HG02938 (cell line): ENCODE measurements at regions not wholly inside any gene's neighbourhood (a gene's known extent, or its start where the extent isn't known, plus 50 kb on each side); places are given as distances from the start of the nearest gene placed in this dataset.
"Not testable (repeated sequence)": the region's sequence is repeated elsewhere in the genome, so short reads cannot be mapped to it uniquely, and the experiment has no call there.

ENCODE experiments used
- ATAC-seq: cut with Tn5 transposase; IDR thresholded peaks from one replicate; pipeline ENCODE4 v1.9.1; 2021; ENCODE audit warnings: mild to moderate bottlenecking, moderate library complexity; ENCODE audit not compliant: unreplicated experiment

DNA sequence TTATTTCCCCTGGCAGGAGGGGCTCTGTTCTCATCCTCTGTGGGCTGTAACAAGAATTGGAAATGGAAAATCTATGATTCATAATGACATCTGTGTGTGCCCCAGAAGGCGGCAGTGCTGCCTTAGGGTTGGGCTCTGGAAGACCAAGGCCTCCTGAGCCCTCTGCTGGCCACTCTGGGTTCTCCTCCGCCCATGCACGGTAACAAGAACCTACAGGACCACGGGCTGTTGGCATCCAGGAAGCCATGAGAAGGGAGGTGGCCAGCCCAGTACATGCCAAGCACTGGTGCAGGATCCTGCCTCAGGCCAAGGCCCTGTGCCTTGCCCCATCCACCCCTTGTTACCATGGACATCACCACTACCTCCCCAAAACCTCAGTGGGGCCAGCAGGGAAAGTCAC is 454.2 kb downstream of the TP53TG3F start:
- not testable (repeated sequence) for ATAC-seq

DNA sequence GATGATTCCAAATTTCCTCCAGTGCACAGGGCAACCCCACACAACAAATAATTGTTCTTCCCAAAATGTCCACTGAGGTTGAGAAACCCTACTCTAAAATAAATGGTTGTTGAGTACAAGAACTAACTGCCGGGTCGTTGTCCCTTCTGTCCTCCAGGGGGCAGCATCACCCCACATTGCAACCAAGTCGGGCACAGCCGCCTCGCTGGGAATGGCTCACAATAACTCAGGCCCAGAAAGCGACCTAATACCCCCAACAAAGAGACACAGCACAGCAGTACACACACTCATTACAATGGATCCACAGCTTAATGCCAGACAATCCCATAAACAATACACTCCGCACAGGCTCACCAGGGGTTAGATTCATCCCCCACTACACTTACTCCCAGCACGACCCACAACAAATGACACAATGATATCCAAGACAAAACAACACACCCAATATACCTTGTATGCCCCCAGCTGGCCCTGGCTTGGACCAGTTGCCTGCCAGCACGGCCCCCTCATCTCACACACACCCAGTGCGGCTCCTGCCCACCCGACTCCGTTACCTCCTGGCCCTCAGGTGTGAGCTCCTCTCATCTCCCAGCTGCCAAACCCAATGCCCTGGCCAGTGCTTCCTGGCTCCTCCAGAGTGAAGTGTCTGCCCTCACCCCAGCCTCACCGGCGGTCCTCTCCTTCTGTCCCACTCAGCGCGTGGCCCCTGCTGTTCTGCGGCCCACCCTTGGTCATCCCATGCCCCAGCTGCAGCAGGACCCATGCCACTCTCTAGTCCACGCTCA is 461.5 kb downstream of the TP53TG3F start:
- ATAC-seq = not testable (repeated sequence)

DNA sequence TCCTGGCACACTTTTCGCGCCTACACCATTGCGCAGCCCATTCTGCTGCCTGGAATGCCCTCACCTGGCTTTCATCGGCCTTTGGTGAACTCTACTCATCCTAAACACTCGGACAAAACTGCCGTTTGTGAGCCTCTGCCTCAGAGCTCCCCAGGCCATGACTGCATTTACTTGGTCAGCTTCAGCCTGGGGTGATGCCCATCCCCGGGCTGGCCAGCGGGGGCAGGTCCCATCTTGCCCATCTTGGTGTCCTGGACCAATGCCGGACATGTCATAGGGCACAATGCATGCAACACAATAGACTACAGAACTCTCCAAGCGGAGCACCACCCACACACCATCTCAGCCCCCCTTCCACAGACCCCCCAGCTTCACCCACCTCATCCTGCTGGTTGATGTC is 463.5 kb downstream of the TP53TG3F start:
- ATAC-seq = not testable (repeated sequence)

DNA sequence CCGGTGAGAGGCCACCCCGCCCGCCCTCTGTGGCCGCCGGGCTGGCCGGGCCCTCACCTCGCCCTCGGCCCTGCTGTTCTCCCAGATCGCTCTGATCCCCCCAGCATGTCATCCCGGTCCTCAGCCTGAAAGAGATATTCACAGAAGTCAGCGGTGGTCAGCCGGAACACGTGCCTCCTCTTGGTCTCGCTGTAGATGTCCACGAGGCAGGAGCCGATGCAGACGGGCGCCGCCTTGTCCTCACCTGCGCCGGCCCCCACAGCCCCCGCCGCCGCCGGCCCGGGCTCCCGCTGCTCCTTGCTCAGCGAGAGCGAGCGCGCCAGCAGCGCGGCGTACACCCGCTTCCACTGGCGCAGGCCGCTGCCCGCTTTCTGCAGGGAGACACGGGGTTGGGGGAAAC is 468.6 kb downstream of the TP53TG3F start:
- not testable (repeated sequence) for ATAC-seq

DNA sequence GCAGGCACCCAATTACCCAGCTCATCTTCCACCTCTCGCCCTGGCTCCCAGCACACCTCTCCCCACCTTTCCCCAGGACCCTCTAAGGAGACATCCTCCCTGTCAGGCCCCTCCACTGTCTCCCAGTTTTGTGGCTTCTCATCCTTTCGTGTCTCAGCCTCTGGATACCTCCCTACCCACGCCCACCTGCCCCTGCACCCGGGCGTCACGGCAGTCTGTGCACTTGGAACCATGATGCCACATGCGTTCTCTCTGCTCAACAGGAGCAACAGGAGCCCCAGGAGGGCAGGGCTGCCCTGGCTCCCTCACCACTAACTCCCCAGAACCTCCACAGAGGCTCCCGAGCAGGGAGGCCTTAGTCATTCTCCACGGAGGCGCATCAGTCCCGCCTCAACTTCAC is 472.8 kb downstream of the TP53TG3F start:
- not testable (repeated sequence) for ATAC-seq

DNA sequence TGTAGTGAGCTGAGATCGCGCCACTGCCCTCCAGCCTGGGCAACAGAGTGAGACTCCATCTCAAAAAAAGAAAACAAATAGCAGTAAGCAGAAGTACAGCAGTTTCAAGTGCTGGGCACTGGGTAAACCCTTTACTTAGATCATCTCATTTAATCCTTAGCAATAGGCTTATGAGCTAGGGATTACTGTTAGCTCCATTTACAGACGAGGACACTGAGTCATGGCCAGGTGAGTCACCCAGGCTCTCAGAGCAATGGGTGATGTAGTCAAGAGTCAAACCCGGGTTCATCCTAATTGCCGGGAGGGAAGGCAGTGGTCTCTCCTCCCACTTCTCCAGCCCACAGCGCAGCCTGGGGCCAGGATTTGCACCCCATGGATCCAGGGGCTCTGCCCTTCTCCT is 473.6 kb downstream of the TP53TG3F start:
- ATAC-seq = not testable (repeated sequence)

DNA sequence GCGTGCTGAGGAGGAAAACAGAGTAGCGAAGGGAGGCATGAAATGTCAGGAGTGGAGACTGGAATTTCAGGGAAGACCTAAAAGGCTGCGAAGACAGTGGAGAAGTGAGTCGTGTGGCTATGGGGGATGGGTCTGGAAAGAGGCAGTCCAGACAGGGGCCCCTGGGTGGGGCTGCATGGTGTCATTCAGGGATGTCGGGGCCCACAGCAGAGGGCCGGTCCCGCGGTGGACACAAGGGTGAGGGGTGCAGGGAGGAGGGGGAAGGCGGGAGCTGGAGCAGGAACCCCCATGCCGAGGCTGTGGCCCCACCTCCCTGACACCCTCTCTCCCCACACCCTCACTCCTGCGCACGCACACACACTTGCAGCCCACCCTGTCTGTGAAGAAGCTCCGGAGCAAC is 476.4 kb downstream of the TP53TG3F start:
- ATAC-seq = not testable (repeated sequence)

DNA sequence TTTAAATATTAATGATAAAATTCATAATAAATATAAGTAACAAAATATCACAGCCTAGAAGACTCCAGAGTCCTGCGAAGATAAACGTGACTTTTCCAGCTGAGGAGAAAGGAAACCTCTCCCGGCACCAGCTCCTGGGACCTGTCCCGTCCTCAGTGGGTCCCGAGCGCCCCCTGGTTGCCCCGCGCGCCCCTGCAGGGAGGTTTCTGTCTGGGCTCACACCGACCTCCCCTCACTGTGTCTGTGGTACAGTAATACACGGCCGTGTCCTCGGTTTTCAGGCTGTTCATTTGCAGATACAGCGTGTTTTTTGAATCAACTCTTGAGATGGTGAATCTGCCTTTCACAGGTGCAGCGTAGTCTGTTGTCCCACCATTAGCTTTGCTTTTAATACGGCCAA is 478.7 kb downstream of the TP53TG3F start:
- ATAC-seq = not testable (repeated sequence)

DNA sequence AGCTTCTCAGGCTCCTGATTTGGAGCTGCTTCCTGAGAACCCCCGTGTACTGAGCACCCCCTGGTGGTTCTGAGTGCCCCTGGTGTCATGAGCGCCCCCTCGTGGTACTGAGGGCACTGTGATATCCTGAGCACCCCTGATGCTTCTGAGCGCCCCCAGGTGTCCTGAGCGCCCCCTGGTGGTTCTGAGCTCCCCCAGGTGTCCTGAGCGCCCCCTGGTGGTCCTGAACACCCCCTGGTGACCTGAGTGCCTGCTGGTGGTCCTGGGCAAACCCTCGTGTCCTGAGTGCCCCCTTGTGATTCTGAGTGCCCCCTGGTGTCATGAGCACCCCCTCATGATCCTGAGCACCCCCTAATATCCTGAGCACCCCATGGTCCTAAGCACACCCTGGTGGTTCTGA is 502.1 kb downstream of the TP53TG3F start:
- ATAC-seq = not testable (repeated sequence)

DNA sequence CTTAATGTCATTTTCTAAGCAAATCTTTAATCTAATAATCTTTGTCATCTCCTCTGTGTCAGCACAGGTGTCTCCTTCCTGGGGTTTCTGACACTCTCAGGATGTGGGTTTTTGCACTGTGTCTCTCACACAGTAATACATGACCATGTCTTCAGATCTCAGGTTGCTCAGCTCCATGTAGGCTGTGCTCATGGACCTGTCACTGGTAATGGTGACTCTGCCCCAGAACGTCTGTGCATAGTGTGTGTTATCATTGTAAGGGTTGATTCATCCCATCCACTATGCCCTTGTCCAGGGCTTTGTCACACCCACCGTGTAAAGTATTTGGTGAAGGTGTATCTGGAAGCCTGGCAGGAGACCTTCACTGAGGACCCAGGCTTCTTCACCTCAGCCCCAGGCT is 506.1 kb downstream of the TP53TG3F start:
- not testable (repeated sequence) for ATAC-seq

DNA sequence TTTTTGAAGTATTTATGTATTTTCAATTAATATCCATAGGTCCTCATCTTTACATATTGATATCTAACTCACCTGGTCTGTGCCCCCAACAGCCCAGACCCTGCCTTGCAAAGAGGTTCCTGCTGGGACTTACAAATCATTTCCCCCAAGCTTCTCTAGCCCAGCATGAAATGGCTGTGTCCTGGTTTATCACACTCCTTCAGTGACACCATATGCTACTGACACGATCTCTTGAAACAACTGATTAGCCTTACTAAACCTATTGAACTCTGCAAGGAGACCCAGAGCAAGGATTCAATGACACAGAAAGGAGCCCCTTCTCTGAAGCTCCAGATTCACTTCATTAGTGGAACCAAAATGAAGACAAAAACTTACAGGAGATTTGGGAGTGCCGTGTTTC is 507.4 kb downstream of the TP53TG3F start:
- not testable (repeated sequence) for ATAC-seq

DNA sequence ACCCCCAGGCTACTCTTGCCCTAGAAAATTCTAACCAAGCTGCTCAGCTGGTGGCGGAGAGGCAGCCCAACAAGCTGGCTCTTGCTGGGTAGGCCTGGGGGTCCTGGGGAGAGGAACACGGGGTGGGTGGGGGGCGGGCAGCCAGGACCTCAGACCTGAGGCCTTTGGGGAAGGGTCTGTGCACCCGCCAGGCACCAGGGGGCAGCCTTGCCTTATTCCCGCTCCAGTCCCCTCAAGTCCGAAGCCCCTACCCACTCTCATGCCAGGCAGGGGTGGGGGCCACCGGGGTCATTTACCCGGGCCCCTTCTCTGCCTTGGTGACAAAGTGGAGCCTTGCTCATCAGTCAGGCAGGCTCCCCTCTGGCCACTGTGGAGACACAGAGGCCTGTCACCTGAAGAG is 515.1 kb downstream of the TP53TG3F start:
- not testable (repeated sequence) for ATAC-seq

DNA sequence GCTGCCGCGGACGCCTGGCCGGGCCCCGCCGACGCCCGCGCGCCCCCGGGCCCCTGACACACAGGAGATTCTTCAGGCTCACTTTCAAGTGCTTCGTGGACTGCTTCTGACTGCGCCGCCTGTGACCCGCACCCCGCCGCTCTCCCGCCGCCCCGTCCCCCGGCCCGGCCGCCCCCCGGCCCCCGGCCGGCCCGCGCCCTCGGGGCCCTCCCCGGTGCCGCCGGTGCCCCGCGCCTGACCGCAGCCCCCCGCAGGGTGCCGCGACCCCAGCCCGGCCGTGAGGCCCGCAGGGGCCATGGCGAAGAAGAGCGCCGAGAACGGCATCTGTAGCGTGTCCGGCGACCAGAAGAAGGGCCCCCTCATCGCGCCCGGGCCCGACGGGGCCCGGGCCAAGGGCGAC is 516.3 kb downstream of the TP53TG3F start:
- ATAC-seq = not testable (repeated sequence)

DNA sequence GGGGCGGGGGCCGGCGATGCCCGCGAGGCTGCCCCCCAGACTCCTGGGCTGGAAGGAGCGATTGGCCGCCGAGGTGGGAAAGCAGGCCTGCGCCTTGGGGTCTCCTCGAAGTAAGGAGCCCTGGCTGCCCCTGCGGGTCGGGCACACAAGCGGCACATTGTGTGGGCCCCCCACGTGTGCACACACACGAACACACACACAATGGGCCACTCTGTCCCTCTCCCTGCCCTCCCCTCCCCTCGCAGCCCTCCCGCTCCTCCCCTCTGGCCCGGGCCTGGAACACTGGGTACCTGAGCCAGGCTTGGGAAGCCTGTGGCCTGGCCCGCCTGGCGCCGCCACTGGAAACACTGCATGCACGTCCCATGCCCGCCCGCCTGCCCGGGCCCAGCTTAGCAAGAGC is 517.1 kb downstream of the TP53TG3F start:
- ATAC-seq = not testable (repeated sequence)

DNA sequence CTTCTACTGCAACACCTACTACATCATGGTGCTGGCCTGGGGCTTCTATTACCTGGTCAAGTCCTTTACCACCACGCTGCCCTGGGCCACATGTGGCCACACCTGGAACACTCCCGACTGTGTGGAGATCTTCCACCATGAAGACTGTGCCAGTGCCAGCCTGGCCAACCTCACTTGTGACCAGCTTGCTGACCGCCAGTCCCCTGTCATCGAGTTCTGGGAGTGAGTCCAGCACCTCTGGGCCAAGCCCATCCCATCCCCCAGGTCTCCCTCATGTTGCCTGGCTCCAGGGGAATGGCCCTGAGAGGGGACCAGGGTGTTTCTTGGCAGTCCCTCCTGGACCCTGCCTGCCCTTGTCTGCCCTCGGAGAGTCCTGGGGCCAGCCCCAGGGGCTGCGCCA is 519.4 kb downstream of the TP53TG3F start:
- not testable (repeated sequence) for ATAC-seq

DNA sequence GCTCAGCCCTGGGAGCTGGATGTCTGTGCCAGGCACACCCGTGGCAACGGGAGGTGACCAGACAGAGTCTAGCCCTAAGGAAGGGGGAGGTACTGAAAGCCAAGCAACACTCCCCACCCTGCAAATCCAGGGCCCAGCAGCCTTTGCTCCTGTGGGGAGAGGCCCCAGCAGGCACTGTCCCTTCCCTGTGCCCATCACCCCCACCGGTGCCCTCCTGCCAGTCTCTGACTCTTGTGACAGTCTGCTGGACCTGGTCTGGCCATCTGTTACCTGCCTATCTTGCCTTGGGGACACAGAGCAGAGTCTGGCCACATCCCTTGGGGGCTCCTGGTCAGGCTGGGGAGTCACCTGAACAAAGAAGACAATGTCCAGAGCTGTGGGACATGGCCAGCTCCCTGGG is 520.2 kb downstream of the TP53TG3F start:
- ATAC-seq = not testable (repeated sequence)

DNA sequence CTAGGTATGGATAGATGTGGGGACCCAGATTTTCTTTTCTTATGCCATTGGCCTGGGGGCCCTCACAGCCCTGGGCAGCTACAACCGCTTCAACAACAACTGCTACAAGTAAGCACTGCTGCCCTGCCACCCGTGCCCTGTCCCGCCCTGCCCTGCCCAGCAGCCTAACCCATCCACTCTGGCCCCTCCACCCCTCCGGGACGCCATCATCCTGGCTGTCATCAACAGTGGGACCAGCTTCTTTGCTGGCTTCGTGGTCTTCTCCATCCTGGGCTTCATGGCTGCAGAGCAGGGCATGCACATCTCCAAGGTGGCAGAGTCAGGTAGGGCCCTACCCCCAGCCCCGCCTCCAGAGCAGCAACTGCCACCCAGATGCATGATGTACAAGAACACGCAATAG is 521.3 kb downstream of the TP53TG3F start:
- not testable (repeated sequence) for ATAC-seq

DNA sequence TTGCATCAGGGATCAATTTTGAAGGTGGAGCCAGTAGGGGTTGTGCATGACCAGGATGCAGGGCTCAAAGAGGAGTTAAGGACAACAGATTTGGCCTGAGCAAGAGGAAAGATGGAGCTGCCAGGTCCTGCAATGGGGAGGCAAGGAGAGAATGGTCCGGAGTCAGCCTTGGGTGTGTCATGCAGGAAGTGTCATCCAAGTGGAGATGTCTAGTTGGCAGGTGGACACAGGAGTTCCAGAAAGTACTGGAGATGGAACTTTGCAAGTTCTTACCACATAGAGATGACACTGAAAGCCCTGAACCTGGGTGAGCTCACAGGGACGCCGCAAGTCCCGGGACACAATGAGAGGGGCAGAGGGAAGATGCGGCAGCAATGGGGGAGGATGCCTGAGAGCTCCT is 525.0 kb downstream of the TP53TG3F start:
- ATAC-seq = not testable (repeated sequence)

DNA sequence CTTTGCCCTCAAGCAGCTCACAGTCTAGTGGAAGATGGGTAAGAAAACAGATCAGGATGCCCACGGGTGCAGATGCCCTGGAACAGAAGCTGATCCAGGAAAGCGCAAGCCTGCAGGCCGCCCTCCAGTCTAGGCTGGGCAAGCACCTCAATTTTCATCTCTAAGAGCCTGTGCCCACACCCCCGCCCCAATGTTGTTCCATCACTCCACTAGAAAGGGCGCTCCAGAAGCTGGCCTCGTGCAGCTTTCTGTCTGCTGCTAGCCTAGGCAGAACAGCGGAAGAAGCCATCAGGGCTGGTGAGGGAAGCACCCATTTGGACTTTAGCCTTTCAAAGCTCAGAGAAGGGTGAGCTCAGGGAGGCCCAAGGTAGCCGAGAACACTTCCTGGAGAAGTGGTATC is 527.1 kb downstream of the TP53TG3F start:
- ATAC-seq = not testable (repeated sequence)

DNA sequence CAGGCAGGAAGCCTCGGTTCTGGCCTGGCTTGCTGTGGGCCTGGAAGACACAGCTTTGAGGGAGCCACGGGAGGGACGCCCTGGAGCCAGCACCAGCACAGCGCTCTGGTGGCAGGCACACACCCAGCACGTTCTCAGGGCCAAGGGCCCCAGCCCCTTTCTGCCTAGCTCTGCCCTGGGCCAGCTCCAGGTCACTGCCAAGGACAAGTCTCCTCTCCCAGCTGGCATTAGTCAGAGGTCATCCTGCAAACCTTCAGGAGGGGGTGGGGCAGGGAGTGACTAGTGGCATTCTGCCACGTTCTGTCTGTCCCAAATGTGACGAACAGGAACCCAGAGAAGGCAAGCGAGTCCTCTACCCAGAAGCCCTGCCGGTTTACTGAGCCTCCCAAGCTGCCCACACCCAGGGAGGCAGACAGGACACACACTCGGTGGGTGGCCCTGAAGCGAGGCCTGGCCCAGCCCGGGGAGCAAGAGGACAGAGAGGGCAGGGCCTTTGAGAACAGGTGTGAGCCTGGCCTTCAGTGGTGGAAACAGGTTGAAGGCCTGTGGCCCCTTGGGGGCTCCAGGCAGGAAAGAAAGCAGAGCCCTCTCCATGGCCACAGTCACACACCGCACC is 528.0 kb downstream of the TP53TG3F start:
- not testable (repeated sequence) for ATAC-seq

DNA sequence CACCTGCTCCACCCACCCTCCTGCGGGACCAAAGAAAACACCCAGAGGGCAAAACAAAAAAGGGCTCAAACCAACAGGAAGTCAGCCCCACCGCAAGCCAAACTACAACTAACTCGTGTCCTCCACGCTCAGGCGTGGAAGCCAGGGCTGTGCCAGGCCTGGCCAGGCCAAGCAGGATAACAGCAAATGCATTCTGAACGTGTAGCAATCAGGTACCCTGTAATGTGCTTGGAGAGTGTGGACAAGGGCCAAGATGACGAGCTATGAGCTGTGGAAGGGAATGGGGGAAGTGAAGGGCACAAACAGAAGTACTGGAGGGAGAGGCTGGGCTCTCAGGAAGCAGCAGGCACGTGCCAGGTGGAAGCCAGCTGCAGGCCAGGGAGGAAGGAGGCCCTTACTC is 528.6 kb downstream of the TP53TG3F start:
- ATAC-seq = not testable (repeated sequence)

DNA sequence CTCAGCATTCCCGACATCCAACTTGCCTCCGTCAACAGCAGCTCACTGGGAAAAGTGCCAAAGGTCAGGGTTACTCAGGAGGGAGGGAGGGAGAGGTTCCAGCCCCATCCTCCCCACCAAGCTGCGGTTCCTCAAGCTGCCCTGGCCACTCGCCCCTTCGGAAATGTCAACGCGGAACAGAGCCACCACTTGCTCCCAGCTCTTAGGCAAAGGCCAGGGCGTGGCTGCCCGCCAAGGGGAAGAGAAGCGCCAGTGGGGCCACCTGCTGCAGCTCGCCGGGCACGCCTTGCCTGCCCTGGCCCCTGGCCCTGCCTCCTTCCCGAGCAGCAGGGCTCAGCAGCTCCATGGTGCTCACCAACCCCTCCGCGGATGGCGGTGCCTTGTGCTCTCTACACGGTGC is 531.1 kb downstream of the TP53TG3F start:
- not testable (repeated sequence) for ATAC-seq
